HepG2 (cell line): ENCODE measurements at regions not wholly inside any gene's neighbourhood (a gene's known extent, or its start where the extent isn't known, plus 50 kb on each side); places are given as distances from the start of the nearest gene placed in this dataset.

Experiments used
- AKNA ChIP-seq: sonication (generic); formaldehyde crosslinking; IDR thresholded peaks from 2 replicates; pipeline ENCODE4 v1.4.0; 2020; ENCODE audit warnings: missing genetic modification reagents, borderline replicate concordance
- ATM ChIP-seq: fragments of 450-650 bp; IDR thresholded peaks from 2 replicates; pipeline ENCODE4 v1.7.1; 2017; ENCODE audit warnings: mild to moderate bottlenecking, borderline replicate concordance
- DR1 ChIP-seq: sonication (generic); formaldehyde crosslinking; IDR thresholded peaks from 2 replicates; pipeline ENCODE4 v1.8.0; 2021; ENCODE audit warnings: mild to moderate bottlenecking, missing genetic modification reagents, inconsistent platforms
- ERF ChIP-seq: IDR thresholded peaks from 2 replicates; pipeline ENCODE4 v1.6.1; 2018; ENCODE audit warnings: missing biosample characterization, missing genetic modification reagents
- FOXO1 ChIP-seq: sonication (generic); formaldehyde crosslinking; IDR thresholded peaks from 2 replicates; pipeline ENCODE4 v1.4.0; 2020; ENCODE audit warnings: missing genetic modification reagents
- GATAD1 ChIP-seq: IDR thresholded peaks from 2 replicates; pipeline ENCODE4 v1.6.1; 2016; ENCODE audit warnings: missing genetic modification reagents, missing compliant biosample characterization
- KDM5B ChIP-seq: sonication (generic); formaldehyde crosslinking; IDR thresholded peaks from 2 replicates; pipeline ENCODE4 v1.4.0; 2020; ENCODE audit warnings: missing genetic modification reagents, mild to moderate bottlenecking, borderline replicate concordance
- KMT2B ChIP-seq: IDR thresholded peaks from 2 replicates; pipeline ENCODE4 v1.6.1; 2016; ENCODE audit warnings: missing genetic modification reagents, missing compliant biosample characterization
- NFIC ChIP-seq: IDR thresholded peaks from 2 replicates; pipeline ENCODE4 v1.6.1; 2012; ENCODE audit warnings: mild to moderate bottlenecking, low read length, inconsistent platforms
- POLR2G ChIP-seq: fragments of 200-400 bp; formaldehyde crosslinking; IDR thresholded peaks from 2 replicates; pipeline ENCODE4 v1.6.1; 2018; ENCODE audit warnings: mild to moderate bottlenecking, low read depth, low read length, moderate library complexity
- SIN3A ChIP-seq: IDR thresholded peaks from 2 replicates; pipeline ENCODE4 v1.6.1; 2011; ENCODE audit warnings: low read depth, mild to moderate bottlenecking, control low read depth, low read length, borderline replicate concordance
- SNAPC2 ChIP-seq: sonication (generic); formaldehyde crosslinking; IDR thresholded peaks from 2 replicates; pipeline ENCODE4 v1.8.1; 2022; ENCODE audit warnings: mild to moderate bottlenecking, missing genetic modification reagents
- SOX6 ChIP-seq, 2 experiments: fragments of 450-650 bp in 1 of 2; sonication (generic) in 1 of 2; formaldehyde crosslinking in 1 of 2; IDR thresholded peaks; 2 replicates each; pipeline versions ENCODE4 v1.4.0 to v1.6.1; 2017 to 2020; ENCODE audit warnings: antibody characterized with exemption in 1 of 2, mild to moderate bottlenecking in 1 of 2, missing genetic modification reagents in 1 of 2
- TEAD3 ChIP-seq: optimal IDR thresholded peaks from 2 replicates; pipeline ENCODE3; 2016; ENCODE audit warnings: borderline replicate concordance
- YEATS2 ChIP-seq: sonication (generic); formaldehyde crosslinking; IDR thresholded peaks from 2 replicates; pipeline ENCODE4 v1.4.0; 2020; ENCODE audit warnings: missing genetic modification reagents, borderline replicate concordance
- YY1 ChIP-seq: IDR thresholded peaks from 2 replicates; pipeline ENCODE4 v1.6.1; 2011; ENCODE audit warnings: low read length, low read depth, moderate library complexity, mild to moderate bottlenecking; ENCODE audit not compliant: insufficient read depth, insufficient replicate concordance
- ZKSCAN5 ChIP-seq: sonication (generic); formaldehyde crosslinking; IDR thresholded peaks from 2 replicates; pipeline ENCODE4 v1.5.1; 2020; ENCODE audit warnings: mild to moderate bottlenecking, missing genetic modification reagents
- ZNF124 ChIP-seq: sonication (generic); formaldehyde crosslinking; IDR thresholded peaks from 2 replicates; pipeline ENCODE4 v1.4.0; 2020; ENCODE audit warnings: missing genetic modification reagents
- ZSCAN5A ChIP-seq: sonication (generic); formaldehyde crosslinking; IDR thresholded peaks from 2 replicates; pipeline ENCODE4 v1.8.0; 2022; ENCODE audit warnings: mild to moderate bottlenecking, missing genetic modification reagents, borderline replicate concordance

GRCh38 chr6:140897349-140897748 is 1235.4 kb upstream of the GJE1 start (continued):
- TF ChIP-seq TEAD3 (CRISPR knock-in tag): no peak
- no peak for TF ChIP-seq FOXO1
- no peak for TF ChIP-seq ZNF124 (CRISPR knock-in tag)
- TF ChIP-seq SOX6 (IDR thresholded peaks at IDR 0.05): no peak
- TF ChIP-seq SOX6 (CRISPR knock-in tag; IDR thresholded peaks at IDR 0.05): no peak
- TF ChIP-seq ZKSCAN5 (CRISPR knock-in tag): no peak
- no peak for TF ChIP-seq ZSCAN5A
- TF ChIP-seq GATAD1: peak; percentile 11; the same call in 1 of the 2 replicates
- TF ChIP-seq SNAPC2 (CRISPR knock-in tag): no peak
- no peak for TF ChIP-seq AKNA (CRISPR knock-in tag)
- TF ChIP-seq KDM5B: no peak
- 0 out of 2 replicates have a peak, but pooled peaks have one; percentile 9 for TF ChIP-seq ERF
- TF ChIP-seq ATM: no peak
- no peak for TF ChIP-seq KMT2B (CRISPR knock-in tag)
- TF ChIP-seq NFIC: no peak
- TF ChIP-seq POLR2G: no peak
- 0 out of 2 replicates have a peak, but pooled peaks have one; percentile 16 for TF ChIP-seq SIN3A
- TF ChIP-seq DR1 (CRISPR knock-in tag): no peak
- peak; percentile 74 for TF ChIP-seq YY1
- no peak for TF ChIP-seq YEATS2 (CRISPR knock-in tag)
